ENCODE measurements at regions not wholly inside any gene's neighbourhood (a gene's known extent, or its start where the extent isn't known, plus 50 kb on each side); places are given as distances from the start of the nearest gene placed in this dataset.

DNA sequence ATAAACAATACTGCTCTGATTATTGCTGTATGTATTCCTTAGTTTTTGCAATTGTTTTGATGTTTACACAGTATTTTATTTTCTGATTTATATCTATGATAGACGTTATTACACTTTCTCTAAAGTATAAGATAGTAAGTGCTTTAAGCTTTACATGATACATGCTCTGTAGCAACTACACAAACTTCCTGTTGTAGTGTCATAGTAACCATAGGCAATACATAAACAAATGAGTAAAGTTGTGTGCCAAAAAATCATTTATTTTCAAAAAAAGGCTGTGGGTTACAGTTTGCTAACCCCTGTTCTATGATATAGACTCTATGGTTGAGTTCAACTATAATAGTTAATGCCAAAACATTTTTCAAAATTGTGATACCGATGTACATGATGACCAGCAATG is 1156.4 kb downstream of the AMY1C start:
- in situ Hi-C loops (cut with HindIII; ENCODE audit: low pct_unique_long_range_greater_than_20kb, low sequenced_read_pairs): no loop called here
- no peak for DNase-seq (ENCODE audit: low read depth, low spot score)

DNA sequence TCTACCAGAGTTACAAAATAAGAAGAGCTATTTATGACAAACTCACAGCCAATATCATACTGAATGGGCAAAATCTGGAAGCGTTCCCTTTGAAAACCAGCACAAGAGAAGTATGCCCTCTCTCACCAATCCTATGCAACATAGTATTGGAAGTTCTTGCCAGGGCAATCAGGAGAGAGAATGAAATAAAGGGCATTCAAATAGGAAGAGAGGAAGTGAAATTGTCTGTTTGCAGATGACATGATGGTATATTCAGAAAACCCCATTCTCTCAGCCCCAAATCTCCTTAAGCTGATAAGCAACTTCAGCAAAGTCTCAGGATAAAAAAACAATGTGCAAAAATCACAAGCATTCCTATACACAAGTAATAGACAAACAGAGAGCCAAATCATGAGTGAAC is 1169.5 kb downstream of the AMY1C start:
- no peak for DNase-seq (ENCODE audit: low read depth, low spot score)
- in situ Hi-C loops (cut with HindIII; ENCODE audit: low pct_unique_long_range_greater_than_20kb, low sequenced_read_pairs): no loop called here

DNA sequence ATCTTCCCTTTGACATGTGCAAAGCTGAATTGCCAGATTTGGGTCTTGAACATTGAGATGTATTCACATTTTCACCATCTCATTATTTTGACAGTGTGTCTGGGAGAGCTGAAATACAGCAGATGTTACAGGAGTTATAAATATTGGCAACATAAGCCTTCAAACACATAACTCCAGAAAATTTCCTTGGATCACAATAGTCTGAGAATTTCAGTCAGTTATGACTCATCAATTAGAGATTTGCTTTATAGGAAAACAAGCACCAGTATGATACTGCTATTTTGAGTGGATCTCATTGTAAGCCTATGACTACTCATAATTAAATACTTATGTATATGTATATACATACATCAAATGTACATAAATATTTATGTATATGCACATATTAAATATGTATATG is 1171.8 kb downstream of the AMY1C start:
- in situ Hi-C loops (cut with HindIII; ENCODE audit: low pct_unique_long_range_greater_than_20kb, low sequenced_read_pairs): no loop called here
- DNase-seq (ENCODE audit: low read depth, low spot score): no peak

DNA sequence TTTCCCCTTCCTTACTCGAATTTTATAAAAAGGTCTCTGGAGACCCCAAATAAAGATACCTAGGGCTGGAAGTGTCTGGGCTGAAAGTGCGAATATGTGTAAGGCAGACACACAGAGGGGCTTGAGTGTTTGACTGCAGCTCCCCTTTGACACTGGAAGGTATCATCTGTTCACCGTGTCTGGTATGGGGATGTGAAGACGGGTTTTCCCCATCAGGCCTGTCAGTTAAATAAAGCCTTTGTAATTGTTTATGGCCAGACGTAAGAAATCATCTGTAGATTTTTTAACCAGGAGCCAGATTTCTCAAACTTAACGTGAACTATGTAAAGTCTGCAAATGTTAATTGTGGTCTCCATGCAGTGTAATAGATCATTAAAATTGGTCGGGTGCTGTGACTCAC is 1173.4 kb downstream of the AMY1C start:
- no peak for DNase-seq (ENCODE audit: low read depth, low spot score)
- in situ Hi-C loops (cut with HindIII; ENCODE audit: low pct_unique_long_range_greater_than_20kb, low sequenced_read_pairs): no loop called here

DNA sequence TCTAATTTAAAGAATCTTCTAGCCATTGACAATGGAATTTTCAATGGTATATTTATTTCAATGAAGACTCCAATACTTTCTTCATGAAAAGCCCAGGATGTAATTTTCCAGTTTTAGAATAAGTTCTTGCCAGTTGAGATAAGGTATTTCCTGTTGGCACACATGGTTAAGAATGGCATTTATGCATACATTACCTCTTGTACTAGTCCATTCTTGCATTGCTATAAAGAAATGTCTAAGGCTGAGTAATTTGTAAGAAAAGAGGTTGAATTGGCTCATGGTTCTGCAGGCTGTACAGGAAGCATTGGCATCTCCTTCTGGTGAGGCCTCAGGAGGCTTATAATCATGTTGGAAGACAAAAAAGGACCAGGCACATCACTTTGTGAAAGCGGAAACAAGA is 1179.6 kb downstream of the AMY1C start:
- no peak for DNase-seq (ENCODE audit: low read depth, low spot score)
- in situ Hi-C loops (cut with HindIII; ENCODE audit: low pct_unique_long_range_greater_than_20kb, low sequenced_read_pairs): no loop called here

DNA sequence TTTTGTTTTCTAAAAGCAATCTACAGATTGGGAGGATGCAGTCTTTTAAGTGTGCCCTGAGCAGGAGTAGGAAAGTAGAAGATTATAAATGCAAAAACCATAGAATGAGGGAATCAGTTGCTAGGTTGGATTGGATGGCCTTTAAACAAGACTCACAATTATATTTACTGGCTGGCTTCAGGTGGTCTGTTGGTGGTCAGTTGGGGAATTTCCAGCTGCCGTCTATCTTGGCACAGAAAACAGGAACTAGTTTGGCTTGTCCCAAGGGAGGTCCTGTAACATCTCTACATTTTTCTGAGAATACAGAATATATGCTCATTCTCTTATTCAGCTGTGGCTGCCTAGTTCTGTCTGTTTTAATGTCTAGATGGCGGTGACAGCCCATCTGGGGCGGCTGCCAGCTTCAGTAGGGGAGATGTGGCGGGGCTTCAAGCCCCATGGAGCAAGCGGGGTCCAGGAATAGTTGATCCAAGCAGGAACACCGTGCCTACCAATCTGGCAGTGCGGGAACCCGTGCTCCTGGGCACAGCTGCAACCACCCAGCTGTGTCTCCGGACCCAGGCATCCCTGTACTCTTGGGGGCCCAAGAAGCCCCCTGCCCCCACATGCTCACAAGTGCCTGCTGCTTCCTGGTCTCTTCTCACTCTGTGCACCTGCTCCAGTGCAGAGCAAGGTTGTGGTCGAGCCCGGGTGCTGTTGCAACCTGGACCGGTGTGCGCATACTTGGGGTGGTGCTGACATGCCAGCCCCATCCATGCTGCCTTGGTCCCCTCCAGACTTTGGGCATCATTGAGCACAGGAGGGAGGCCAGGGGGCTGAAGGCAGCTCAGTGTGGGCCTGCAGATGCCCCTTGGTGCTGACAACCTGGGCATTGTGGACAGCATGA is 1182.6 kb downstream of the AMY1C start:
- in situ Hi-C loops (cut with HindIII; ENCODE audit: low pct_unique_long_range_greater_than_20kb, low sequenced_read_pairs): no loop called here
- no peak for DNase-seq (ENCODE audit: low read depth, low spot score)

DNA sequence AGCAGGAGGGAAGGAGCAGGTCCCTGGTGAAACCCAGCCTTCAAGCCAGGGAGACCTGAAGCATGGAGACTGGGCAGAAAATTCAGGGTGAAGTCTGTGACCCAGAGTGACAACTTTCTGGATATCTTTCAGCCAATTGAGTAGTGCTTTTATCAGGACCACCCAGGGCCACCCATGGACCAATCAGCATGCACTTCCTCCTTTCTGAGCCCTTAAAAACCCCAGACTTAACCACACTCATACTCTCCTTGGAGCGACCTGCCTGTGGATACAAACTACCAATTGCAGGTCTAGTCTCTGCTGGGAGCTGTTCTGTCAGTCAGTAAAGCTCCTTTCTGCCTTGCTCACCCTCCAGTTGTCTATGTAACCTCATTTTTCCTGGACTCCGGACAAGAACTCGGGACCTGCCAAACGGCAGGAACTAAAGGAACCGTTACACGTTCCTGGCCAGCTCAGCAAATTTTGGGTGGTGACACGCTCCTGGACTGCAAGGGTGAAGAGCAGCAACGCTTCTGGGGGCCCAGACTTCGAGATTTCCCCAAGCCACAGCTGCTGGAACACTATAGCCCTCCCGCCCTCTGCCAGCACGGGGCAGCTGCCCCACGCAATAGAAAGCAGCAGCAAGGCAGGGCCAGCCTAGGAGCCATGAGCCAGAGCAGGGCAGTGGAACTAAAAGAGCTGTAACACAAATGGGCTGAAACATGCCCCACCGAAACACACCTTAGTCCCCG is 1183.4 kb downstream of the AMY1C start:
- DNase-seq (ENCODE audit: low read depth, low spot score): no peak
- in situ Hi-C loops (cut with HindIII; ENCODE audit: low pct_unique_long_range_greater_than_20kb, low sequenced_read_pairs): no loop called here

DNA sequence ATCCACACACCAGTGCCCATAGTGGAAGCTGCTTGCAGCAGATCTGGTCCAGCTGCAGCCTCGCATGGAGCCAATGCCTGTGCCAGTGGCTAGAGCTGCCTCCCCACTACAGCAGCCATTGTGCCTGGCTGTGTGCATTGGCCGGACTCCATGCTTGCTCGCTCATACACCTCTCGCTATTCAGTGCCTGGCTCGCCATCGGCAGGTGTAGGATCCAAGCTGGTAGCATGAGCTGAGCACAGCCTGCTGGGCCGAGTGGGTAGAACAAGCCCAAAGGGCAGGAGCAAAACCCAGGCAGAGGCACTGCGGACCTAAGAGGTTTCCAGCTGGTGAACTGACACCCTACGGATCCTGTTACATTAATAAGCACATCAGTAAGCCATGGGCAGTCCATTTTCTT is 1184.1 kb downstream of the AMY1C start:
- no peak for DNase-seq (ENCODE audit: low read depth, low spot score)
- in situ Hi-C loops (cut with HindIII; ENCODE audit: low pct_unique_long_range_greater_than_20kb, low sequenced_read_pairs): no loop called here

DNA sequence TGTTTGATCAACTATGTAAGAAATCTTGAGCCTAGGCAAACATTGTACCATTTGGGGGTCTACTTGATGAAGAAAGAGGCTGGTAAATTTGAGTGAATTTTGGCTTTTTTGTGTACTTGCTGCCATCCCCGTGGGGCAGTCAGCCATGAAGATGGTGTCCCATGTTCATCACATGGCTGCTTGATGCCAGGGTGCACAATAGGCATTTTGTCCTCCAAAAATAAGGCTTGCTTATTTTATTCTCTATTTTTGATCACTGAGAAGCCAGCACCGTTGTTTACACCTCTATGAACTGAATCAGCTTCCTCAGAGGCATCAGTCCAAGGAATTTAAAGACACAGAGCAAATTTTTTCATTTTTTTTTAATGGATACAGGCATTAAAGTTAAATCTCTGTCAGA is 1195.7 kb downstream of the AMY1C start:
- in situ Hi-C loops (cut with HindIII; ENCODE audit: low pct_unique_long_range_greater_than_20kb, low sequenced_read_pairs): no loop called here
- peak; percentile 93 for DNase-seq (ENCODE audit: low read depth, low spot score)

DNA sequence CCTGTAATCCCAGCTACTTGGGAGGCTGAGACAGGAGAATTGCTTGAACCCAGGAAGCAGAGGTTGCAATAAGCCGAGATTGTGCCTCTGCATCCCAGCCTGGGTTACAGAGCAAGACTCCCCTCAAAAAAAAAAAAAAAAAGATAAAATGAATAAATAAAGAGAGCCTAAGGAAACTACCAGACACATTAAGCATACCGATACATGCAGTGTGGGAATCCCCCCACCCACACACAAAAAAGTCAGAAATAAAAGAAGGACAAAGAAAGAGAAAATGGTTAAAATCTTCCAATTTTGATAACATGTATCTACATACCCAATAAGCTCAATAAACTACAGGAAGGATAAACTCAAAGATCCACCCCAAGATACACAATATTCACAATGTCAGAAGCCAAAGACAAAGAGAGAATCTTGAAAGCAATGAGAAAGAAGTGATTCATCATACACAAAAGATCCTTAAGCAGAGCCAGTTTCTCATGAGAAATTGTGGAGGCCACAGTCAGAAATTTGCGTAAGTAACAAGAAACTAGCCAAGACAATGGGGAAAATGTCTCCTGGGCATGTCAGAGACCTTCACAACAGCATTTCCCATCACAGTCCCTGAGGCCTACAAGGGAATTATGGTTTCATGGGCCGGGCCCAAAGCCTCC is 1197.0 kb downstream of the AMY1C start:
- in situ Hi-C loops (cut with HindIII; ENCODE audit: low pct_unique_long_range_greater_than_20kb, low sequenced_read_pairs): no loop called here
- no peak for DNase-seq (ENCODE audit: low read depth, low spot score)

DNA sequence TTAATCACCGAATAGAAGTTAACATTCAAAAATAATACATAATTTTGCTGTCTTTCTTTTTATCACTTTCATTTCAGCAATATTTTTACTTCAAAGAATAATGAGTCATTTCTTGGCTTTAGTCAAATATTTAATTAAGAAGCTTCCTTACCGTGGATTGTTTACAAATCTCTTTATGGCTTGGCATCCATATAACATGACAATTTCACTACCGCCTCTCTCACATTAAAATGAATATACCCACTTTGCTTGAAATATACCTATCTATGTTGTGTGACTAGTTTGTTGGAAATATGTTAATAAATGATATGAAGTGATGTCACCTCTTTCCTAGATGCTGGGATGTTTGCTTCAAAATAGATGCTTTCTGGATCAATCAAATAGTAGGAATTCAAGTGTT is 1203.9 kb downstream of the AMY1C start:
- DNase-seq (ENCODE audit: low read depth, low spot score): no peak
- in situ Hi-C loops (cut with HindIII; ENCODE audit: low pct_unique_long_range_greater_than_20kb, low sequenced_read_pairs): no loop called here

DNA sequence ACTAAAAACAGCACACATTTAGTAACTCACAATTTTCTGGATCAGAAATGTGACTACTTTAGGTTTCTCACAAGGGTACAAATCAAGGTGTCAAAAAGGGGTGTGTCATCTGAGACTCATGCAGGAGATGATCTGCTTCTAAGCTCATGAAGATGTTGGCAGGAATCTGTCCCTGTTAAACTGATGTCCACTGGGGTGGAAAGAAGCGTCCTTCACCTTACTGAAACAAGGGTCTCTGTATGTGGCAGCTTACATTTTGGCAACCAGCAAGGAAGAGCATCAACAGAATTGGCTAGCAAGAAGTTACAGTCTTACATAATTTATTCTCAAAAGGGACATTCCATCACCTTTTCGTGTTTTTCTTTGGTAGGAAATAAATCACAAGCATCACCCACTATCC is 1223.8 kb downstream of the AMY1C start:
- in situ Hi-C loops (cut with HindIII; ENCODE audit: low pct_unique_long_range_greater_than_20kb, low sequenced_read_pairs): no loop called here
- DNase-seq (ENCODE audit: low read depth, low spot score): no peak

DNA sequence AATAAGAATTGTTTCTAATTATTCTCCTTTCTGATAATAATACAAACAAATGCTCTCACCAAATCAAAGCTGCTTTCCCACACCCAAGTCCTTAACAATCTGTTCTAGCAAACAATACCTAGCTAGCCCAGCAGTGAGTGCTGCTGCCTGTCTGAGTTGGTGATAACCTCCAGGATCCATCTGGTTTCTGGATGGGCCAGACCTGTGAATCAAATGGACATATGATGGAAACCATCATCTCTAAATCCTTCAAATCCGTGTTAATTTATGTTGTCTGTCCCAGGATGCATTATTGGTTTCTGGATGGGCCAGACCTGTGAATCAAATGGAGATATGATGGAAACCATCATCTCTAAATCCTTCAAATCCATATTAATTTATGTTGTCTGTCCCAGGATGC is 1230.0 kb downstream of the AMY1C start:
- in situ Hi-C loops (cut with HindIII; ENCODE audit: low pct_unique_long_range_greater_than_20kb, low sequenced_read_pairs): no loop called here
- no peak for DNase-seq (ENCODE audit: low read depth, low spot score)

DNA sequence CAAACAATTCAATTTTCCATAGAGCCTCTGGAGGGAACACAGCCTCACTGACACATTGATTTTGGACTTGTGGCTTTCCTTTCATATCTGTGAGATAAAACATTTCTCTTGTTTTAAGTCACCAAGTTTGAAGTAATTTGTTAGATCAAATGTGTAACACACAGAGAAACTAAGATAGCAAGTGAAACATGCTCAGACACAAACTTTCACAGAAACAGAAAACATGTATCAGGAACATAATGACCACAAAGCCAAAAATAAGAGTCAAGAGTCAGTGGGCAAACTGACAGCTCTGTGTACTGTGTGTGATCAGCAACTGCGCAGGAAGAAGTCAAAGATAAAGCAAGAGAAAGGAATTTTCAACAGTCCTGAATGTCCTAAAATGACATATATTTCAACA is 1237.5 kb downstream of the AMY1C start:
- DNase-seq (ENCODE audit: low read depth, low spot score): no peak
- in situ Hi-C loops (cut with HindIII; ENCODE audit: low pct_unique_long_range_greater_than_20kb, low sequenced_read_pairs): no loop called here

DNA sequence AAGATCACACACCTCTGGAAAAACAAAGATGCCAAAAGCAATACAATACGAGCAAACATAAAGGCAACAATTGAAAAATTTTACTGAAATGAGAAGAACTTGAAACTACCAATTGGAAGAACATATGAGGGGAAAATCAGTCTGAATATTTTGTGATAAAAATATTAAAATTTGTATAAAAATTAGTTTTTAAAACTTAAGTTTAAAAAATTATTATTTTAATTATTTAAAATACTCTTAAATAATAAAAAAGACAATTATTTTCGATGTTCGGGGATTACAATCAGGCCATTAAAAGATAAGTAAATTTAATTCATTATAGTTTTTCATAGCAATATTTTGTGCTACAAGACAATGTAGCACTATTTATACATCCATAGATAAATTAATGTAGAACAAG is 1239.3 kb downstream of the AMY1C start:
- no peak for DNase-seq (ENCODE audit: low read depth, low spot score)
- in situ Hi-C loops (cut with HindIII; ENCODE audit: low pct_unique_long_range_greater_than_20kb, low sequenced_read_pairs): no loop called here

DNA sequence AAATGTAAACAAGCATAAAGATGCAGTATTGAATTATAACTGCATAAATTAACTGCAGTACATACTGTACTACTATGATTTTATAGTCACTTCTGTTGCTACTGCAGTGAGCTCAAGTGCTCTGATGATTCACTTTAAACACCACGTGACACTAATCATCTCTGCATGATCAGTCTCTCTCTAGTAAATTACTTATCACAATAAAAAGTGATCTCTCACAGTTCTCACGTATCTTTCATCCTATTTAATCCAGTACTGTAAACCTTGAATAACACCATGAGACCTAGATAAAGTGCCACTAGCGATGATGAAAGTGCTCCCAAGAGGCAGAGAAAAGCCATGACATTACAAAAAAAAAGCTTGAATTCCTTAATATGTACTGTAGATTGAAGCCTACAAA is 1242.0 kb downstream of the AMY1C start:
- in situ Hi-C loops (cut with HindIII; ENCODE audit: low pct_unique_long_range_greater_than_20kb, low sequenced_read_pairs): no loop called here
- DNase-seq (ENCODE audit: low read depth, low spot score): peak; percentile 24

DNA sequence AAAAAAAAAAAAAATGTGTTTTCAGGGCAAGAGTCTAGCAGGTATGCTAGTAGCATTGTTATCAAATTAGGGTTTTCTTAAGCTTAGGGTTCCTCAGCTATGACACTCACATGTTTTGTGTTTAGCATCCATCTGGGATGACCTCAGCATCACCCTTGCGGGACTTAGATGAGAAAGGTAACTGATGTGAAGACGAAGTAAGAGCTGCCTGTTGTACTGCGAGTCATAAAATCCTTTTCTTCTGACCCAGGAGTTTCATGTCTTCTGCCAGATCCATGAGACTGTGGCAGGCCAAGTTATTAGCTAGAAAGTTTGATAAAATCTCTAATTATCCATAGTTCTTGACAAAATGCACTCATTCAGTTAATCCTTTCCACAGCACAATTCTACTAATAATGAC is 1251.1 kb downstream of the AMY1C start:
- in situ Hi-C loops (cut with HindIII; ENCODE audit: low pct_unique_long_range_greater_than_20kb, low sequenced_read_pairs): no loop called here
- DNase-seq (ENCODE audit: low read depth, low spot score): no peak

DNA sequence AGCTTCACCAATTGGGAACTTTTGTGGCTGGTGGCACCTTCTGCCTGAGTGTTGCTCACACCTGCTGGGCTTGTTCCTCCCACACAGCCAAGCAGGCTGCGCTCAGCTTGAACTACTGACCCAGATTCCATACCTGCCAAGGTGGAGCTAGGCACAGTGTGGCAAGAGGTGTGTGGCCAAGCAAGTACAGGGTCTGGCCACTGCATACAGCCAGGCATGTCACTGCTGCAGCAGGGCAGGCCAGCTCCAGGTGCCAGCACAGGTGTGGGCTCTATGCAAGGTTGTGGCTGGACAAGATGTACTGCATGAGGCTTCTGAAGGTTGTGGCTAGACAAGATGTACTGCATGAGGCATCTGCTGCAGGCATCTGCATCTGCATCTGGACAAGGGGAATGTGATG is 1254.8 kb downstream of the AMY1C start:
- no peak for DNase-seq (ENCODE audit: low read depth, low spot score)
- in situ Hi-C loops (cut with HindIII; ENCODE audit: low pct_unique_long_range_greater_than_20kb, low sequenced_read_pairs): no loop called here

Measured in SK-MEL-5 (cell line).